ENCODE measurements at regions not wholly inside any gene's neighbourhood (a gene's known extent, or its start where the extent isn't known, plus 50 kb on each side); places are given as distances from the start of the nearest gene placed in this dataset.

GRCh38 chr5:4420681-4421080 is 719.4 kb upstream of the ADAMTS16 start:
- TF ChIP-seq SIN3A (IDR thresholded peaks at IDR 0.05; ENCODE audit: borderline replicate concordance, insufficient read depth, low read length) (no peak), FOXP2 (optimal IDR thresholded peaks at IDR 0.05; ENCODE audit: borderline replicate concordance, extremely low read depth, extremely low read length, insufficient read depth) (no peak), TAF1 (IDR thresholded peaks at IDR 0.05; ENCODE audit: borderline replicate concordance, insufficient read depth, low read length) (no peak), POLR2AphosphoS5 (IDR thresholded peaks at IDR 0.05; ENCODE audit: low read depth, low read length) (no peak), REST (IDR thresholded peaks at IDR 0.05; ENCODE audit: insufficient read depth in 1 of 2, low read depth in 2 of 2, low read length in 2 of 2) (no peak)

GRCh38 chr5:4422247-4422646 is 717.9 kb upstream of the ADAMTS16 start:
- TF ChIP-seq POLR2AphosphoS5 (IDR thresholded peaks at IDR 0.05; ENCODE audit: low read depth, low read length) (no peak), SIN3A (IDR thresholded peaks at IDR 0.05; ENCODE audit: borderline replicate concordance, insufficient read depth, low read length) (no peak), REST (IDR thresholded peaks at IDR 0.05; ENCODE audit: insufficient read depth in 1 of 2, low read depth in 2 of 2, low read length in 2 of 2) (no peak), FOXP2 (optimal IDR thresholded peaks at IDR 0.05; ENCODE audit: borderline replicate concordance, extremely low read depth, extremely low read length, insufficient read depth) (no peak)

- no peak for TF ChIP-seq SIN3A (IDR thresholded peaks at IDR 0.05; ENCODE audit: borderline replicate concordance, insufficient read depth, low read length)
- no peak for TF ChIP-seq FOXP2 (optimal IDR thresholded peaks at IDR 0.05; ENCODE audit: borderline replicate concordance, extremely low read depth, extremely low read length, insufficient read depth)
- no peak for TF ChIP-seq REST (IDR thresholded peaks at IDR 0.05; ENCODE audit: insufficient read depth in 1 of 2, low read depth in 2 of 2, low read length in 2 of 2)
- TF ChIP-seq POLR2AphosphoS5 (IDR thresholded peaks at IDR 0.05; ENCODE audit: low read depth, low read length) = no peak
- no peak for TF ChIP-seq TAF1 (IDR thresholded peaks at IDR 0.05; ENCODE audit: borderline replicate concordance, insufficient read depth, low read length)
These were observed 715.2 kb upstream of the ADAMTS16 start for GRCh38 chr5:4424895-4425294.

- TF ChIP-seq POLR2AphosphoS5 (IDR thresholded peaks at IDR 0.05; ENCODE audit: low read depth, low read length) (no peak), SIN3A (IDR thresholded peaks at IDR 0.05; ENCODE audit: borderline replicate concordance, insufficient read depth, low read length) (no peak), REST (IDR thresholded peaks at IDR 0.05; ENCODE audit: insufficient read depth in 1 of 2, low read depth in 2 of 2, low read length in 2 of 2) (no peak), FOXP2 (optimal IDR thresholded peaks at IDR 0.05; ENCODE audit: borderline replicate concordance, extremely low read depth, extremely low read length, insufficient read depth) (no peak), TAF1 (IDR thresholded peaks at IDR 0.05; ENCODE audit: borderline replicate concordance, insufficient read depth, low read length) (no peak)
These were observed 699.6 kb upstream of the ADAMTS16 start for GRCh38 chr5:4440536-4440935.

GRCh38 chr5:4442221-4442620 is 697.9 kb upstream of the ADAMTS16 start:
- TF ChIP-seq SIN3A (IDR thresholded peaks at IDR 0.05; ENCODE audit: borderline replicate concordance, insufficient read depth, low read length) (no peak), FOXP2 (optimal IDR thresholded peaks at IDR 0.05; ENCODE audit: borderline replicate concordance, extremely low read depth, extremely low read length, insufficient read depth) (no peak), TAF1 (IDR thresholded peaks at IDR 0.05; ENCODE audit: borderline replicate concordance, insufficient read depth, low read length) (no peak), POLR2AphosphoS5 (IDR thresholded peaks at IDR 0.05; ENCODE audit: low read depth, low read length) (no peak), REST (IDR thresholded peaks at IDR 0.05; ENCODE audit: insufficient read depth in 1 of 2, low read depth in 2 of 2, low read length in 2 of 2) (no peak)

Measured in PFSK-1 (cell line).